ENCODE measurements at regions not wholly inside any gene's neighbourhood (a gene's known extent, or its start where the extent isn't known, plus 50 kb on each side); places are given as distances from the start of the nearest gene placed in this dataset.

GRCh38 chr13:97057176-97057575 lies 62.9 kb upstream of the OXGR1 start:
- POLR2A ChIA-PET: no interaction called here
- Histone ChIP-seq H3K9me3 (no peaks in the 10 kb centered on the region), H3K4me3 (no peak overlapping the region), H3K4me2 (no peak overlapping the region), H3K27ac (no peak overlapping the region), H3K4me1 (no peaks in the 10 kb centered on the region)
- TF ChIP-seq FOXS1 (CRISPR knock-in tag; IDR thresholded peaks at IDR 0.05) (no peak), HEYL (CRISPR knock-in tag; IDR thresholded peaks at IDR 0.05) (no peak), TP53 (CRISPR knock-in tag; IDR thresholded peaks at IDR 0.05) (no peak), PHF8 (IDR thresholded peaks at IDR 0.05; ENCODE audit: borderline replicate concordance, low read depth) (no peak), ELK1 (IDR thresholded peaks at IDR 0.05; ENCODE audit: low read depth, low read length) (no peak), EP300 (IDR thresholded peaks at IDR 0.05) (no peak), HES2 (IDR thresholded peaks at IDR 0.05) (no peak), ATOH8 (CRISPR knock-in tag; IDR thresholded peaks at IDR 0.05; ENCODE audit: low read depth) (no peak), CEBPB (IDR thresholded peaks at IDR 0.05) (no peak), USF2 (IDR thresholded peaks at IDR 0.05) (no peak), RNF2 (IDR thresholded peaks at IDR 0.05; ENCODE audit: borderline replicate concordance, low read depth) (no peak), HOXA7 (CRISPR knock-in tag; IDR thresholded peaks at IDR 0.05) (no peak), GATA3 (IDR thresholded peaks at IDR 0.05; ENCODE audit: borderline replicate concordance) (no peak), ZC3H11A (IDR thresholded peaks at IDR 0.05) (no peak), POLR2A (IDR thresholded peaks at IDR 0.05; ENCODE audit: low read length) (no peak), ZFP36 (IDR thresholded peaks at IDR 0.05; ENCODE audit: borderline replicate concordance, partially characterized antibody) (no peak), ESRRA (IDR thresholded peaks at IDR 0.05; ENCODE audit: borderline replicate concordance, low read length) (no peak), FOSL2 (IDR thresholded peaks at IDR 0.05) (no peak), FOSL2 (CRISPR knock-in tag; IDR thresholded peaks at IDR 0.05) (no peak)
- CTCF ChIA-PET: no interaction called here
- no peak for FAIRE-seq
- no peak for ATAC-seq
- 8% methylated on average over 2 of the region's 2 CpGs for WGBS (ENCODE audit: missing lambda C conversion rate)
- DNase-seq (ENCODE audit: low read depth in 1 of 2, low spot score in 1 of 2): no peak

- Histone ChIP-seq H3K4me2 (no peak overlapping the region), H3K4me1 (no peaks in the 10 kb centered on the region), H3K4me3 (no peak overlapping the region), H3K27ac (no peak overlapping the region), H3K9me3 (no peaks in the 10 kb centered on the region)
- ATAC-seq (no peak), DNase-seq (ENCODE audit: low read depth in 1 of 2, low spot score in 1 of 2) (no peak), FAIRE-seq (no peak)
- 37% methylated on average over 3 of the region's 3 CpGs for WGBS (ENCODE audit: missing lambda C conversion rate)
- POLR2A ChIA-PET: no interaction called here
- CTCF ChIA-PET: interaction anchor here (1.6 kb wide), 1 partner anchor 40 kb away, joined by 4 read pairs; no protein-coding TSS in a partner anchor
- TF ChIP-seq ZC3H11A (IDR thresholded peaks at IDR 0.05) (no peak), HOXB5 (CRISPR knock-in tag; IDR thresholded peaks at IDR 0.05) (no peak), MAFK (IDR thresholded peaks at IDR 0.05; ENCODE audit: partially characterized antibody) (no peak), RCOR1 (IDR thresholded peaks at IDR 0.05; ENCODE audit: low read depth, low read length) (no peak), TFCP2L1 (CRISPR knock-in tag; IDR thresholded peaks at IDR 0.05) (no peak), ZFP36 (IDR thresholded peaks at IDR 0.05; ENCODE audit: borderline replicate concordance, partially characterized antibody) (no peak), EHMT2 (IDR thresholded peaks at IDR 0.05; ENCODE audit: low read depth) (no peak), SMC3 (IDR thresholded peaks at IDR 0.05) (no peak), TP53 (CRISPR knock-in tag; IDR thresholded peaks at IDR 0.05) (no peak), HEYL (CRISPR knock-in tag; IDR thresholded peaks at IDR 0.05) (no peak), EP300 (IDR thresholded peaks at IDR 0.05) (no peak), ZSCAN20 (CRISPR knock-in tag; IDR thresholded peaks at IDR 0.05) (no peak), HOXB13 (CRISPR knock-in tag; IDR thresholded peaks at IDR 0.05; ENCODE audit: low read depth) (no peak), PHF8 (IDR thresholded peaks at IDR 0.05; ENCODE audit: borderline replicate concordance, low read depth) (no peak), ESRRA (IDR thresholded peaks at IDR 0.05; ENCODE audit: borderline replicate concordance, low read length) (no peak), CBX2 (IDR thresholded peaks at IDR 0.05; ENCODE audit: borderline replicate concordance, low read depth) (no peak)
Measured at GRCh38 chr13:97058391-97058790, 64.1 kb upstream of the OXGR1 start.

Data from A549 (cell line).